Dendritic cell treated with granulocyte-macrophage colony-stimulating factor and Interleukin-4, amounts not matched to agents 40 ng/mL and 50 ng/mL, for 4 days (primary cell): ENCODE measurements at regions not wholly inside any gene's neighbourhood (a gene's known extent, or its start where the extent isn't known, plus 50 kb on each side); places are given as distances from the start of the nearest gene placed in this dataset.

ENCODE experiments used
- H3K27ac Mint-ChIP-seq: one replicate; pipeline ENCODE4 v1.8.0; 2022; ENCODE audit warnings: mild to moderate bottlenecking, mixed read lengths
- H3K27me3 Mint-ChIP-seq: one replicate; pipeline ENCODE4 v1.8.0; 2022; ENCODE audit warnings: mild to moderate bottlenecking, mixed read lengths
- H3K36me3 Mint-ChIP-seq: one replicate; pipeline ENCODE4 v1.8.0; 2022; ENCODE audit warnings: low read depth, mixed read lengths
- H3K4me1 Mint-ChIP-seq: one replicate; pipeline ENCODE4 v1.8.0; 2022; ENCODE audit warnings: low read depth, mixed read lengths
- H3K4me3 Mint-ChIP-seq: one replicate; pipeline ENCODE4 v1.8.0; 2022; ENCODE audit warnings: mild to moderate bottlenecking, moderate library complexity, mixed read lengths
- H3K9me3 Mint-ChIP-seq: one replicate; pipeline ENCODE4 v1.8.0; 2022; ENCODE audit warnings: mixed read lengths
- intact Hi-C: fragments of 100-400 bp; cut with micrococcal nuclease; formaldehyde crosslinking; loops from one replicate; pipeline ENCODE4 v1.15.0; 2022

- H3K27ac Mint-ChIP-seq: no peak overlapping the region
- H3K9me3 Mint-ChIP-seq: peaks cover 36% of the 10 kb centered on the region
- intact Hi-C loops: no loop called here
- no peaks in the 10 kb centered on the region for H3K4me1 Mint-ChIP-seq
- H3K36me3 Mint-ChIP-seq: no peaks in the 10 kb centered on the region
- H3K4me3 Mint-ChIP-seq: no peak overlapping the region
- no peaks in the 10 kb centered on the region for H3K27me3 Mint-ChIP-seq
Observed at GRCh38 chr13:48761256-48761655, 107.5 kb downstream of the CYSLTR2 start.

- H3K4me3 Mint-ChIP-seq: no peak overlapping the region
- peaks cover 27% of the 10 kb centered on the region for H3K9me3 Mint-ChIP-seq
- intact Hi-C loops: loop anchor here (1.0 to 2.0 kb wide), 3 partner anchors 37 to 434 kb away; no protein-coding TSS in a partner anchor
Observed at GRCh38 chr13:48769107-48769704, 115.5 kb downstream of the CYSLTR2 start.

GRCh38 chr13:48770372-48770771 is 116.6 kb downstream of the CYSLTR2 start:
- Mint-ChIP-seq H3K27me3 (no peaks in the 10 kb centered on the region), H3K36me3 (no peaks in the 10 kb centered on the region), H3K27ac (no peak overlapping the region), H3K4me3 (no peak overlapping the region), H3K4me1 (peaks cover 20% of the 10 kb centered on the region), H3K9me3 (peaks cover 19% of the 10 kb centered on the region)
- intact Hi-C loops: no loop called here

More at GRCh38 chr13:48769107-48769704, 115.5 kb downstream of the CYSLTR2 start:
- Mint-ChIP-seq H3K27me3 (no peaks in the 10 kb centered on the region), H3K36me3 (no peaks in the 10 kb centered on the region), H3K27ac (no peak overlapping the region), H3K4me1 (peaks cover 20% of the 10 kb centered on the region)

- Mint-ChIP-seq H3K9me3 (peaks cover 9% of the 10 kb centered on the region), H3K27me3 (no peaks in the 10 kb centered on the region), H3K4me1 (peaks cover 20% of the 10 kb centered on the region), H3K36me3 (no peaks in the 10 kb centered on the region), H3K4me3 (no peak overlapping the region), H3K27ac (no peak overlapping the region)
- intact Hi-C loops: no loop called here
Observed at GRCh38 chr13:48772908-48773307, 119.2 kb downstream of the CYSLTR2 start.

GRCh38 chr13:48773531-48774275 is 120.0 kb downstream of the CYSLTR2 start:
- Mint-ChIP-seq H3K4me3 (no peak overlapping the region), H3K9me3 (peaks cover under 1% of the 10 kb centered on the region), H3K4me1 (peaks cover 20% of the 10 kb centered on the region), H3K36me3 (no peaks in the 10 kb centered on the region), H3K27me3 (no peaks in the 10 kb centered on the region), H3K27ac (no peak overlapping the region)
- intact Hi-C loops: no loop called here

GRCh38 chr13:48775285-48775684 is 121.6 kb downstream of the CYSLTR2 start:
- H3K27me3 Mint-ChIP-seq: no peaks in the 10 kb centered on the region
- peaks cover 10% of the 10 kb centered on the region for H3K9me3 Mint-ChIP-seq
- no peak overlapping the region for H3K27ac Mint-ChIP-seq
- intact Hi-C loops: no loop called here
- peaks cover 15% of the 10 kb centered on the region for H3K4me1 Mint-ChIP-seq
- H3K4me3 Mint-ChIP-seq: no peak overlapping the region
- H3K36me3 Mint-ChIP-seq: no peaks in the 10 kb centered on the region

- Mint-ChIP-seq H3K36me3 (no peaks in the 10 kb centered on the region), H3K27me3 (no peaks in the 10 kb centered on the region), H3K9me3 (peaks cover 14% of the 10 kb centered on the region), H3K27ac (no peak overlapping the region), H3K4me1 (peaks cover 15% of the 10 kb centered on the region), H3K4me3 (no peak overlapping the region)
- intact Hi-C loops: no loop called here
Observed at GRCh38 chr13:48775804-48776203, 122.1 kb downstream of the CYSLTR2 start.

- H3K4me3 Mint-ChIP-seq: no peak overlapping the region
- H3K36me3 Mint-ChIP-seq: no peaks in the 10 kb centered on the region
- H3K27me3 Mint-ChIP-seq: no peaks in the 10 kb centered on the region
- peaks cover 20% of the 10 kb centered on the region for H3K9me3 Mint-ChIP-seq
- intact Hi-C loops: no loop called here
- H3K4me1 Mint-ChIP-seq: peaks cover 15% of the 10 kb centered on the region
- no peak overlapping the region for H3K27ac Mint-ChIP-seq
Observed at GRCh38 chr13:48776401-48776800, 122.7 kb downstream of the CYSLTR2 start.

GRCh38 chr13:48778610-48779009 is 124.9 kb downstream of the CYSLTR2 start:
- Mint-ChIP-seq H3K27me3 (no peaks in the 10 kb centered on the region), H3K9me3 (peaks cover 20% of the 10 kb centered on the region), H3K27ac (no peak overlapping the region), H3K4me1 (peaks cover 20% of the 10 kb centered on the region), H3K36me3 (no peaks in the 10 kb centered on the region), H3K4me3 (no peak overlapping the region)
- intact Hi-C loops: no loop called here

GRCh38 chr13:48780713-48781341 is 127.1 kb downstream of the CYSLTR2 start:
- Mint-ChIP-seq H3K27ac (no peak overlapping the region), H3K4me1 (peaks cover 27% of the 10 kb centered on the region), H3K4me3 (no peak overlapping the region), H3K36me3 (no peaks in the 10 kb centered on the region), H3K27me3 (no peaks in the 10 kb centered on the region), H3K9me3 (peaks cover 20% of the 10 kb centered on the region)
- intact Hi-C loops: no loop called here

- H3K4me3 Mint-ChIP-seq: no peak overlapping the region
- H3K9me3 Mint-ChIP-seq: peaks cover 20% of the 10 kb centered on the region
- no peaks in the 10 kb centered on the region for H3K27me3 Mint-ChIP-seq
- intact Hi-C loops: no loop called here
- H3K36me3 Mint-ChIP-seq: no peaks in the 10 kb centered on the region
- H3K27ac Mint-ChIP-seq: no peak overlapping the region
- H3K4me1 Mint-ChIP-seq: peaks cover 30% of the 10 kb centered on the region
Observed at GRCh38 chr13:48782429-48782840, 128.7 kb downstream of the CYSLTR2 start.

GRCh38 chr13:48783181-48783630 is 129.5 kb downstream of the CYSLTR2 start:
- no peaks in the 10 kb centered on the region for H3K27me3 Mint-ChIP-seq
- H3K27ac Mint-ChIP-seq: no peak overlapping the region
- peaks cover 20% of the 10 kb centered on the region for H3K9me3 Mint-ChIP-seq

GRCh38 chr13:48783695-48784230 is 130.0 kb downstream of the CYSLTR2 start:
- peaks cover 30% of the 10 kb centered on the region for H3K4me1 Mint-ChIP-seq
- intact Hi-C loops: no loop called here
- no peaks in the 10 kb centered on the region for H3K27me3 Mint-ChIP-seq
- no peak overlapping the region for H3K4me3 Mint-ChIP-seq
- peaks cover 20% of the 10 kb centered on the region for H3K9me3 Mint-ChIP-seq
- no peak overlapping the region for H3K27ac Mint-ChIP-seq
- no peaks in the 10 kb centered on the region for H3K36me3 Mint-ChIP-seq

More at GRCh38 chr13:48783181-48783630, 129.5 kb downstream of the CYSLTR2 start:
- no peak overlapping the region for H3K4me3 Mint-ChIP-seq
- intact Hi-C loops: no loop called here
- H3K36me3 Mint-ChIP-seq: no peaks in the 10 kb centered on the region
- H3K4me1 Mint-ChIP-seq: peaks cover 30% of the 10 kb centered on the region
